ENCODE measurements at regions not wholly inside any gene's neighbourhood (a gene's known extent, or its start where the extent isn't known, plus 50 kb on each side); places are given as distances from the start of the nearest gene placed in this dataset.

GRCh38 chr19:28024920-28025319, 1188.0 kb downstream of the UQCRFS1 start:
- no peak for TF ChIP-seq CTCF (IDR thresholded peaks at IDR 0.05; ENCODE audit: low read depth, low read length)
- DNase-seq (ENCODE audit: extremely low read depth, low read depth): no peak

- no peak for DNase-seq (ENCODE audit: extremely low read depth, low read depth)
- no peak for TF ChIP-seq CTCF (IDR thresholded peaks at IDR 0.05; ENCODE audit: low read depth, low read length)
Observed at GRCh38 chr19:28023064-28023463, 1189.9 kb downstream of the UQCRFS1 start.

- no peak for DNase-seq (ENCODE audit: extremely low read depth, low read depth)
- TF ChIP-seq CTCF (IDR thresholded peaks at IDR 0.05; ENCODE audit: low read depth, low read length): no peak
Observed at GRCh38 chr19:28022506-28022905, 1190.4 kb downstream of the UQCRFS1 start.

GRCh38 chr19:28021259-28022185, 1191.4 kb downstream of the UQCRFS1 start:
- TF ChIP-seq CTCF (IDR thresholded peaks at IDR 0.05; ENCODE audit: low read depth, low read length): no peak
- no peak for DNase-seq (ENCODE audit: extremely low read depth, low read depth)

- DNase-seq (ENCODE audit: extremely low read depth, low read depth): no peak
- TF ChIP-seq CTCF (IDR thresholded peaks at IDR 0.05; ENCODE audit: low read depth, low read length): no peak
Observed at GRCh38 chr19:28020619-28021258, 1192.2 kb downstream of the UQCRFS1 start.

- DNase-seq (ENCODE audit: extremely low read depth, low read depth): no peak
- no peak for TF ChIP-seq CTCF (IDR thresholded peaks at IDR 0.05; ENCODE audit: low read depth, low read length)
Observed at GRCh38 chr19:28019901-28020300, 1193.0 kb downstream of the UQCRFS1 start.

- DNase-seq (ENCODE audit: extremely low read depth, low read depth): no peak
- no peak for TF ChIP-seq CTCF (IDR thresholded peaks at IDR 0.05; ENCODE audit: low read depth, low read length)
Observed at GRCh38 chr19:28019371-28019770, 1193.6 kb downstream of the UQCRFS1 start.

Data from AG09319 (cell line).